Stimulated activated CD4-positive, alpha-beta T cell treated with anti-CD3 and anti-CD28 coated beads, Interleukin-15, amount 100 ng/mL, for 24 hours (primary cell): ENCODE measurements at regions not wholly inside any gene's neighbourhood (a gene's known extent, or its start where the extent isn't known, plus 50 kb on each side); places are given as distances from the start of the nearest gene placed in this dataset.

ENCODE experiments used
- DNase-seq: peaks from one replicate; pipeline ENCODE4 v3.0.0-alpha.2; 2020

- DNase-seq = no peak
These were observed 62.7 kb upstream of the EPS8L3 start for GRCh38 chr1:109826446-109826845.

- DNase-seq = no peak
These were observed 60.8 kb upstream of the EPS8L3 start for GRCh38 chr1:109824349-109825115.

- DNase-seq = no peak
These were observed 60.0 kb upstream of the EPS8L3 start for GRCh38 chr1:109823543-109824348.

- DNase-seq = no peak
These were observed 59.2 kb upstream of the EPS8L3 start for GRCh38 chr1:109822749-109823542.

- no peak for DNase-seq
These were observed 58.4 kb upstream of the EPS8L3 start for GRCh38 chr1:109821831-109822745.

- peak; percentile 44 for DNase-seq
These were observed 57.5 kb upstream of the EPS8L3 start for GRCh38 chr1:109821221-109821669.

- DNase-seq = no peak
These were observed 56.2 kb upstream of the EPS8L3 start for GRCh38 chr1:109819906-109820305.

GRCh38 chr1:109818988-109819764 lies 55.5 kb upstream of the EPS8L3 start:
- DNase-seq = no peak

- DNase-seq = no peak
These were observed 54.7 kb upstream of the EPS8L3 start for GRCh38 chr1:109818271-109818987.

- no peak for DNase-seq
These were observed 54.2 kb upstream of the EPS8L3 start for GRCh38 chr1:109817881-109818270.

- DNase-seq = no peak
These were observed 53.3 kb upstream of the EPS8L3 start for GRCh38 chr1:109816975-109817535.

GRCh38 chr1:109816175-109816811 lies 52.6 kb upstream of the EPS8L3 start:
- DNase-seq = no peak

GRCh38 chr1:109815809-109816174 lies 52.1 kb upstream of the EPS8L3 start:
- no peak for DNase-seq

GRCh38 chr1:109814993-109815786 lies 51.5 kb upstream of the EPS8L3 start:
- no peak for DNase-seq

- DNase-seq = no peak
These were observed 50.5 kb upstream of the EPS8L3 start for GRCh38 chr1:109814223-109814622.
